ENCODE measurements at regions not wholly inside any gene's neighbourhood (a gene's known extent, or its start where the extent isn't known, plus 50 kb on each side); places are given as distances from the start of the nearest gene placed in this dataset.

- Mint-ChIP-seq H3K36me3 (no peaks in the 10 kb centered on the region), H3K9me3 (no peaks in the 10 kb centered on the region), H3K27me3 (ENCODE audit: low read depth in 2 of 2) (peaks cover 33 to 47% of the 10 kb centered on the region in 2 donors), H3K27ac (no peak overlapping the region), H3K4me3 (no peak overlapping the region), H3K4me1 (no peaks in the 10 kb centered on the region)
- H3K36me3 ChIP-seq (ENCODE audit: control insufficient read depth, insufficient read depth, low read length), result no peaks in the 10 kb centered on the region
- no peak for ATAC-seq
- no peaks in the 10 kb centered on the region for H3K4me1 ChIP-seq (ENCODE audit: control insufficient read depth, insufficient read depth, low read length)
- WGBS (ENCODE audit: insufficient coverage), result 24% methylated on average over 4 of the region's 4 CpGs
- intact Hi-C loops (cut with micrococcal nuclease), result no loop called here
- peaks cover 2% of the 10 kb centered on the region for H3K27me3 ChIP-seq (ENCODE audit: control insufficient read depth, insufficient read depth, low read length)
- no peak overlapping the region for H3K27ac ChIP-seq (ENCODE audit: low read length)
- DNase-seq, result no peak
- H3K4me3 ChIP-seq (ENCODE audit: low read length), result no peak overlapping the region
- H3K9me3 ChIP-seq (ENCODE audit: control insufficient read depth, insufficient read depth, low read length), result no peaks in the 10 kb centered on the region
- no peak for TF ChIP-seq CTCF (IDR thresholded peaks at IDR 0.05)
Observed at GRCh38 chr9:38138276-38138675, 69.2 kb upstream of the SHB start.

- Mint-ChIP-seq H3K27ac (no peak overlapping the region), H3K4me1 (no peaks in the 10 kb centered on the region), H3K36me3 (no peaks in the 10 kb centered on the region), H3K4me3 (no peak overlapping the region), H3K9me3 (no peaks in the 10 kb centered on the region), H3K27me3 (ENCODE audit: low read depth in 2 of 2) (peaks cover 32 to 38% of the 10 kb centered on the region in 2 donors)
- whole genome bisulfite sequencing (ENCODE audit: insufficient coverage), result 84% methylated on average over 5 of the region's 5 CpGs
- intact Hi-C loops (cut with micrococcal nuclease), result no loop called here
- Histone ChIP-seq H3K27me3 (ENCODE audit: control insufficient read depth, insufficient read depth, low read length) (peaks cover 2% of the 10 kb centered on the region), H3K4me3 (ENCODE audit: low read length) (no peak overlapping the region), H3K4me1 (ENCODE audit: control insufficient read depth, insufficient read depth, low read length) (no peaks in the 10 kb centered on the region), H3K27ac (ENCODE audit: low read length) (no peak overlapping the region), H3K9me3 (ENCODE audit: control insufficient read depth, insufficient read depth, low read length) (no peaks in the 10 kb centered on the region), H3K36me3 (ENCODE audit: control insufficient read depth, insufficient read depth, low read length) (no peaks in the 10 kb centered on the region)
- no peak for TF ChIP-seq CTCF (IDR thresholded peaks at IDR 0.05)
- ATAC-seq (no peak), DNase-seq (no peak)
Observed at GRCh38 chr9:38137342-38137741, 68.3 kb upstream of the SHB start.

GRCh38 chr9:38136386-38136785, 67.4 kb upstream of the SHB start:
- Mint-ChIP-seq H3K27ac (no peak overlapping the region), H3K4me1 (no peaks in the 10 kb centered on the region), H3K27me3 (ENCODE audit: low read depth in 2 of 2) (peaks cover 25 to 29% of the 10 kb centered on the region in 2 donors), H3K4me3 (no peak overlapping the region), H3K36me3 (no peaks in the 10 kb centered on the region), H3K9me3 (no peaks in the 10 kb centered on the region)
- ATAC-seq (no peak), DNase-seq (no peak)
- TF ChIP-seq CTCF (IDR thresholded peaks at IDR 0.05), result no peak
- no peaks in the 10 kb centered on the region for H3K27me3 ChIP-seq (ENCODE audit: control insufficient read depth, insufficient read depth, low read length)
- no peaks in the 10 kb centered on the region for H3K4me1 ChIP-seq (ENCODE audit: control insufficient read depth, insufficient read depth, low read length)
- no peaks in the 10 kb centered on the region for H3K36me3 ChIP-seq (ENCODE audit: control insufficient read depth, insufficient read depth, low read length)
- no peak overlapping the region for H3K27ac ChIP-seq (ENCODE audit: low read length)
- no peaks in the 10 kb centered on the region for H3K9me3 ChIP-seq (ENCODE audit: control insufficient read depth, insufficient read depth, low read length)
- 50% methylated on average over 1 of the region's 2 CpGs for WGBS (ENCODE audit: insufficient coverage)
- H3K4me3 ChIP-seq (ENCODE audit: low read length), result no peak overlapping the region
- intact Hi-C loops (cut with micrococcal nuclease), result no loop called here

- H3K27ac Mint-ChIP-seq, result no peak overlapping the region
- ATAC-seq (no peak), DNase-seq (no peak)
- intact Hi-C loops (cut with micrococcal nuclease), result no loop called here
- TF ChIP-seq CTCF (IDR thresholded peaks at IDR 0.05), result no peak
- no peak overlapping the region for H3K4me3 ChIP-seq (ENCODE audit: low read length)
- H3K4me3 Mint-ChIP-seq, result no peak overlapping the region
- H3K4me1 Mint-ChIP-seq, result no peaks in the 10 kb centered on the region
- no peak overlapping the region for H3K27ac ChIP-seq (ENCODE audit: low read length)
- no peaks in the 10 kb centered on the region for H3K9me3 Mint-ChIP-seq
- H3K4me1 ChIP-seq (ENCODE audit: control insufficient read depth, insufficient read depth, low read length), result no peaks in the 10 kb centered on the region
- no peaks in the 10 kb centered on the region for H3K36me3 Mint-ChIP-seq
- H3K27me3 ChIP-seq (ENCODE audit: control insufficient read depth, insufficient read depth, low read length), result no peaks in the 10 kb centered on the region
- H3K9me3 ChIP-seq (ENCODE audit: control insufficient read depth, insufficient read depth, low read length), result no peaks in the 10 kb centered on the region
- 87% methylated on average over 6 of the region's 6 CpGs for WGBS (ENCODE audit: insufficient coverage)
- H3K27me3 Mint-ChIP-seq (ENCODE audit: low read depth in 2 of 2), result peaks cover 19% of the 10 kb centered on the region in 2 donors
- H3K36me3 ChIP-seq (ENCODE audit: control insufficient read depth, insufficient read depth, low read length), result no peaks in the 10 kb centered on the region
Observed at GRCh38 chr9:38134611-38135237, 65.7 kb upstream of the SHB start.
